ENCODE measurements at regions not wholly inside any gene's neighbourhood (a gene's known extent, or its start where the extent isn't known, plus 50 kb on each side); places are given as distances from the start of the nearest gene placed in this dataset.

GRCh38 chr3:24730173-24730572 is 235.5 kb upstream of the THRB start:
- Histone ChIP-seq H2BK5ac (ENCODE audit: low read depth, low read length) (no peak overlapping the region), H3K18ac (ENCODE audit: extremely low read depth, low read length) (no peak overlapping the region), H4K91ac (replicated peaks; ENCODE audit: insufficient read length, low read length) (no peak overlapping the region), H3K4ac (replicated peaks; ENCODE audit: insufficient read length, low read depth, low read length) (no peak overlapping the region), H3K4me2 (ENCODE audit: insufficient read depth in 1 of 2, low read depth in 2 of 2, low read length in 2 of 2) (no peak overlapping the region), H2BK120ac (replicated peaks; ENCODE audit: low read depth, low read length) (no peak overlapping the region), H4K8ac (ENCODE audit: extremely low read depth, insufficient read depth, low read length) (no peak overlapping the region), H3K36me3 (ENCODE audit: control insufficient read depth in 2 of 4, insufficient read depth in 4 of 4, low read length in 3 of 4) (no peaks in the 10 kb centered on the region), H4K5ac (ENCODE audit: insufficient read length, low read depth, low read length) (no peak overlapping the region), H3K56ac (replicated peaks; ENCODE audit: insufficient read length, low read depth, low read length) (no peak overlapping the region), H3K23me2 (ENCODE audit: low read depth, low read length) (no peaks in the 10 kb centered on the region; the same call in 1 of the 2 replicates), H3K27ac (ENCODE audit: low read depth, low read length) (no peak overlapping the region), H2BK12ac (ENCODE audit: low read depth, low read length) (no peak overlapping the region), H3K4me3 (ENCODE audit: extremely low read depth in 1 of 4, insufficient read depth in 2 of 4, low read depth in 3 of 4, low read length in 4 of 4) (no peak overlapping the region), H3K27me3 (replicated peaks in 1 of 4; ENCODE audit: control insufficient read depth in 3 of 4, extremely low read depth in 1 of 4, insufficient read depth in 3 of 4, low read length in 3 of 4) (no peaks in the 10 kb centered on the region), H3K9me3 (ENCODE audit: insufficient read depth in 2 of 2, low read depth in 1 of 2, low read length in 1 of 2) (peaks cover 0 to 4% of the 10 kb centered on the region in 2 experiments; a peak in 2 of 4 replicates), H3K14ac (ENCODE audit: insufficient read length) (no peak overlapping the region), H3K79me1 (ENCODE audit: low read depth, low read length) (no peaks in the 10 kb centered on the region), H2AK5ac (ENCODE audit: low read depth, low read length) (no peak overlapping the region), H3K79me2 (ENCODE audit: control insufficient read depth in 1 of 2, insufficient read depth in 2 of 2, low read length in 2 of 2) (no peaks in the 10 kb centered on the region), H4K20me1 (replicated peaks in 1 of 2; ENCODE audit: control insufficient read depth in 1 of 2, insufficient read depth in 2 of 2, low read length in 2 of 2) (no peaks in the 10 kb centered on the region), H3K9ac (replicated peaks in 1 of 4; ENCODE audit: extremely low read depth in 1 of 4, low read depth in 3 of 4, low read length in 3 of 4) (no peak overlapping the region), H3K23ac (ENCODE audit: insufficient read length) (no peak overlapping the region), H2BK20ac (ENCODE audit: low read length) (no peak overlapping the region), H3K4me1 (replicated peaks in 1 of 4; ENCODE audit: control insufficient read depth in 3 of 4, insufficient read depth in 4 of 4, low read length in 3 of 4) (no peaks in the 10 kb centered on the region), H2AFZ (ENCODE audit: low read length) (no peak overlapping the region), H2BK15ac (ENCODE audit: low read length) (no peak overlapping the region)
- DNase-seq (ENCODE audit: low read depth in 1 of 2, low spot score in 2 of 2) (no peak), FAIRE-seq (no peak)
- POLR2A ChIA-PET (ENCODE audit: partially characterized antibody): no interaction called here
- WGBS, 2 experiments (ENCODE audit: extremely low coverage in 1 of 2, insufficient coverage in 1 of 2, insufficient read length in 1 of 2, insufficient replicate concordance in 2 of 2, low coverage in 1 of 2, low lambda C conversion rate in 2 of 2, missing lambda C conversion rate in 1 of 2): 100% methylated on average over 1 of the region's 1 CpG; no CpG with 5 or more reads in 1 of the 2 experiments
- CTCF ChIA-PET (ENCODE audit: partially characterized antibody): interaction anchor here (0.9 to 1.2 kb wide), 5 partner anchors 15 to 582 kb away, joined by 3 read pairs; no protein-coding TSS in a partner anchor
- TF ChIP-seq KDM5A (IDR thresholded peaks at IDR 0.05; ENCODE audit: low read length): no peak
- no peak for TF ChIP-seq TAF7 (optimal IDR thresholded peaks at IDR 0.05; ENCODE audit: borderline replicate concordance, low read depth, low read length)
- TF ChIP-seq USF2 (IDR thresholded peaks at IDR 0.05; ENCODE audit: low read length): no peak
- TF ChIP-seq POU5F1 (IDR thresholded peaks at IDR 0.05; ENCODE audit: low read depth, low read length): no peak
- no peak for TF ChIP-seq CTBP2 (IDR thresholded peaks at IDR 0.05; ENCODE audit: borderline replicate concordance, insufficient read depth, insufficient read length, low read length)
- TF ChIP-seq KDM1A (IDR thresholded peaks at IDR 0.05; ENCODE audit: borderline replicate concordance, low read length): no peak
- no peak for TF ChIP-seq POLR2A (IDR thresholded peaks at IDR 0.05; ENCODE audit: control extremely low read depth in 1 of 2, low read depth in 2 of 2, low read length in 2 of 2)
- no peak for TF ChIP-seq NRF1 (IDR thresholded peaks at IDR 0.05; ENCODE audit: low read depth, low read length)
- TF ChIP-seq SIX5 (IDR thresholded peaks at IDR 0.05; ENCODE audit: low read depth, low read length): no peak
- no peak for TF ChIP-seq BRCA1 (IDR thresholded peaks at IDR 0.05; ENCODE audit: low read depth, low read length)
- TF ChIP-seq CREB1 (IDR thresholded peaks at IDR 0.05): no peak
- TF ChIP-seq TBP (IDR thresholded peaks at IDR 0.05; ENCODE audit: low read depth, low read length): no peak
- no peak for TF ChIP-seq RNF2 (IDR thresholded peaks at IDR 0.05; ENCODE audit: borderline replicate concordance, low read depth, low read length, missing control alignments, poor library complexity, severe bottlenecking)
- TF ChIP-seq BCL11A (IDR thresholded peaks at IDR 0.05; ENCODE audit: low read depth in 2 of 2, low read length in 2 of 2): no peak

Data from H1 (cell line).